Esophagus squamous epithelium (tissue), 4 donors: ENCODE measurements at regions not wholly inside any gene's neighbourhood (a gene's known extent, or its start where the extent isn't known, plus 50 kb on each side); places are given as distances from the start of the nearest gene placed in this dataset.
"Not testable (repeated sequence)": the region's sequence is repeated elsewhere in the genome, so short reads cannot be mapped to it uniquely, and the experiment has no call there.

Experiments
- POLR2A ChIP-seq, 4 donors: fragments of 450-650 bp; IDR thresholded peaks; one replicate each; pipeline ENCODE4 v1.6.1; 2017; ENCODE audit warnings: antibody characterized with exemption in 4 of 4, mild to moderate bottlenecking in 4 of 4, moderate library complexity in 3 of 4
- TF ChIP-seq, protein P1 (sequence below), 6 experiments: fragments of 450-650 bp in 4 of 6; fragments of 200-600 bp in 2 of 6; sonication (generic) in 2 of 6; IDR thresholded peaks; one replicate each; pipeline ENCODE4 v1.5.1; 2016 to 2019; ENCODE audit warnings: antibody characterized with exemption in 6 of 6, mild to moderate bottlenecking in 4 of 6, moderate library complexity in 4 of 6

DNA sequence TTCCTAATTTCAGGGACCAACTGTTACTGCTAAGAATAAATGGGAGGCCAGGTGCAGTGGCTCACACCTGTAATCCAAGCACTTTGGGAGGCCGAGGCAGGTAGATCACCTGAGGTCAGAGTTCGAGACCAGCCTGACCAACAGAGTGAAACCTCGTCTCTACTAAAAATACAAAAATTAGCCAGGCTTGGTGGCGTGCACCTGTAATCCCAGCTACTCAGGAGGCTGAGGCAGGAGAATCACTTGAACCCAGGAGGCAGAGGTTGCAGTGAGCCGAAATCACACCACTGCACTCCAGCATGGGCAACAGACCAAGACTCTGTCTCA lies 95.6 kb upstream of the CHD2 start:
- TF ChIP-seq POLR2A (IDR thresholded peaks at IDR 0.05), result not testable (repeated sequence)
- TF ChIP-seq, protein P1, sequence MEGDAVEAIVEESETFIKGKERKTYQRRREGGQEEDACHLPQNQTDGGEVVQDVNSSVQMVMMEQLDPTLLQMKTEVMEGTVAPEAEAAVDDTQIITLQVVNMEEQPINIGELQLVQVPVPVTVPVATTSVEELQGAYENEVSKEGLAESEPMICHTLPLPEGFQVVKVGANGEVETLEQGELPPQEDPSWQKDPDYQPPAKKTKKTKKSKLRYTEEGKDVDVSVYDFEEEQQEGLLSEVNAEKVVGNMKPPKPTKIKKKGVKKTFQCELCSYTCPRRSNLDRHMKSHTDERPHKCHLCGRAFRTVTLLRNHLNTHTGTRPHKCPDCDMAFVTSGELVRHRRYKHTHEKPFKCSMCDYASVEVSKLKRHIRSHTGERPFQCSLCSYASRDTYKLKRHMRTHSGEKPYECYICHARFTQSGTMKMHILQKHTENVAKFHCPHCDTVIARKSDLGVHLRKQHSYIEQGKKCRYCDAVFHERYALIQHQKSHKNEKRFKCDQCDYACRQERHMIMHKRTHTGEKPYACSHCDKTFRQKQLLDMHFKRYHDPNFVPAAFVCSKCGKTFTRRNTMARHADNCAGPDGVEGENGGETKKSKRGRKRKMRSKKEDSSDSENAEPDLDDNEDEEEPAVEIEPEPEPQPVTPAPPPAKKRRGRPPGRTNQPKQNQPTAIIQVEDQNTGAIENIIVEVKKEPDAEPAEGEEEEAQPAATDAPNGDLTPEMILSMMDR (IDR thresholded peaks at IDR 0.05), result not testable (repeated sequence)
